Fibroblast of lung (primary cell): ENCODE measurements at regions not wholly inside any gene's neighbourhood (a gene's known extent, or its start where the extent isn't known, plus 50 kb on each side); places are given as distances from the start of the nearest gene placed in this dataset.

Source experiments
- EZH2 ChIP-seq: IDR thresholded peaks from 2 replicates; pipeline ENCODE4 v1.5.1; 2012; ENCODE audit warnings: low read length, control low read depth, mild to moderate bottlenecking; ENCODE audit errors: missing control alignments
- TF ChIP-seq, protein P1 (sequence below), 2 donors: IDR thresholded peaks in 1 of 2; conservative IDR thresholded peaks in 1 of 2; 1 replicate in 1 of 2; 2 replicates in 1 of 2; pipeline ENCODE4 v1.5.1; 2011 to 2012; ENCODE audit warnings: low read length in 2 of 2, control low read depth in 1 of 2, inconsistent platforms in 1 of 2, low read depth in 1 of 2, mild to moderate bottlenecking in 1 of 2

DNA sequence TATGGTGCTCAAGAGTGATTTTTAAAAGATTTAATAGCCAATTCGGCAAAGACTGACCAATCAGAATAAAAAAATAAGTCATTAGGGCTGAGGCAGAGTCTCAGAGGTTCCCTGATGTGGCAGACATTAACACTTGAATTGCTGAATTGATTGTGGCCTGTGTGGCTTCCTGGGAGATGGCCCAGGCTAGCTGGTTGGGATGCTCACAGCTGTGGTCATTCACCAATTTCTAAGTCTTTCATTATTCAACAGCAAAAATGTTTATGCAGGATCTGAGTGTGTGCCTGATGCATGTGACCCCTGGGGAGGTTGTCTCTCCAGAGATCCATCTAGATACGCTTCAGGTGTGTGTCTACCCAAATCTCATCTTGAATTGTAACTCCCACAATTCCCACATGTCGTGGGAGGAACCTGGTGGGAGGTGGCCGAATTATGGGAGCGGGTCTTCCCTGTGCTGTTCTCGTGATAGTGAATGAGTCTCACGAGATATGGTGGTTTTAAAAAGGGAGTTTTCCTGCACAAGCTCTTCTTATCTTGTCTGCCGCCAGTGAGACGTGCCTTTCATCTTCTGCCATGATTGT lies 632.6 kb upstream of the SEMA6A start:
- TF ChIP-seq, protein P1, sequence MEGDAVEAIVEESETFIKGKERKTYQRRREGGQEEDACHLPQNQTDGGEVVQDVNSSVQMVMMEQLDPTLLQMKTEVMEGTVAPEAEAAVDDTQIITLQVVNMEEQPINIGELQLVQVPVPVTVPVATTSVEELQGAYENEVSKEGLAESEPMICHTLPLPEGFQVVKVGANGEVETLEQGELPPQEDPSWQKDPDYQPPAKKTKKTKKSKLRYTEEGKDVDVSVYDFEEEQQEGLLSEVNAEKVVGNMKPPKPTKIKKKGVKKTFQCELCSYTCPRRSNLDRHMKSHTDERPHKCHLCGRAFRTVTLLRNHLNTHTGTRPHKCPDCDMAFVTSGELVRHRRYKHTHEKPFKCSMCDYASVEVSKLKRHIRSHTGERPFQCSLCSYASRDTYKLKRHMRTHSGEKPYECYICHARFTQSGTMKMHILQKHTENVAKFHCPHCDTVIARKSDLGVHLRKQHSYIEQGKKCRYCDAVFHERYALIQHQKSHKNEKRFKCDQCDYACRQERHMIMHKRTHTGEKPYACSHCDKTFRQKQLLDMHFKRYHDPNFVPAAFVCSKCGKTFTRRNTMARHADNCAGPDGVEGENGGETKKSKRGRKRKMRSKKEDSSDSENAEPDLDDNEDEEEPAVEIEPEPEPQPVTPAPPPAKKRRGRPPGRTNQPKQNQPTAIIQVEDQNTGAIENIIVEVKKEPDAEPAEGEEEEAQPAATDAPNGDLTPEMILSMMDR (conservative IDR thresholded peaks at IDR 0.05 in 1 of 2, IDR thresholded peaks at IDR 0.05 in 1 of 2; ENCODE audit: low read depth in 1 of 2, low read length in 2 of 2) = no peak
- no peak for TF ChIP-seq EZH2
